H1 (cell line): ENCODE measurements at regions not wholly inside any gene's neighbourhood (a gene's known extent, or its start where the extent isn't known, plus 50 kb on each side); places are given as distances from the start of the nearest gene placed in this dataset.

Source experiments
- CTCF ChIA-PET: fragments of 300-600 bp; sonication (Branson Sonifier 250); formaldehyde crosslinking; loops from one replicate; lab custom pipeline; 2021; ENCODE audit not compliant: partially characterized antibody; lab: Charles Lee
- POLR2A ChIA-PET: fragments of 300-600 bp; sonication (Branson Sonifier 250); formaldehyde crosslinking; loops from one replicate; lab custom pipeline; 2021; ENCODE audit warnings: inconsistent platforms; ENCODE audit not compliant: partially characterized antibody; lab: Charles Lee
- DNase-seq, 2 experiments: peaks; one replicate each; pipeline versions ENCODE4 v3.0.0 to v3.0.0-alpha.2; 2010 to 2022; ENCODE audit warnings: low spot score in 2 of 2, low read depth in 1 of 2, mixed read lengths in 1 of 2
- FAIRE-seq: peaks from 2 replicates; lab custom pipeline; 2011; peaks lifted over from hg19 to GRCh38; lab: Jason Lieb, UNC
- H2AFZ ChIP-seq: 2 replicates; pipeline ENCODE4 v1.8.1; 2012; ENCODE audit warnings: low read length, inconsistent platforms
- H2AK5ac ChIP-seq: 2 replicates; pipeline ENCODE4 v1.6.1; 2013; ENCODE audit warnings: low read depth, low read length
- H2BK120ac ChIP-seq: replicated peaks from 2 replicates; pipeline ENCODE3; 2013; ENCODE audit warnings: low read depth, low read length, inconsistent platforms
- H2BK12ac ChIP-seq: 2 replicates; pipeline ENCODE4 v1.6.1; 2013; ENCODE audit warnings: low read depth, low read length
- H2BK15ac ChIP-seq: 2 replicates; pipeline ENCODE4 v1.6.1; 2013; ENCODE audit warnings: low read length
- H2BK20ac ChIP-seq: 2 replicates; pipeline ENCODE4 v1.6.1; 2013; ENCODE audit warnings: low read length
- H2BK5ac ChIP-seq: 2 replicates; pipeline ENCODE4 v1.6.1; 2013; ENCODE audit warnings: low read depth, low read length
- H3K14ac ChIP-seq: 2 replicates; pipeline ENCODE4 v1.6.1; 2013; ENCODE audit warnings: inconsistent platforms; ENCODE audit not compliant: insufficient read length
- H3K18ac ChIP-seq: 2 replicates; pipeline ENCODE4 v1.6.1; 2013; ENCODE audit warnings: low read length; ENCODE audit errors: extremely low read depth
- H3K23ac ChIP-seq: 2 replicates; pipeline ENCODE4 v1.6.1; 2013; ENCODE audit warnings: inconsistent platforms; ENCODE audit not compliant: insufficient read length
- H3K23me2 ChIP-seq: 2 replicates; pipeline ENCODE4 v1.6.1; 2013; ENCODE audit warnings: low read depth, low read length
- H3K27ac ChIP-seq: 2 replicates; pipeline ENCODE4 v1.6.1; 2011; ENCODE audit warnings: low read depth, low read length, inconsistent platforms
- H3K27me3 ChIP-seq, 4 experiments: replicated peaks in 1 of 4; 1 replicate in 1 of 4; 2 replicates in 3 of 4; pipeline versions ENCODE4 v1.6.1 to v1.8.1; 2011 to 2013; ENCODE audit warnings: low read length in 3 of 4, mild to moderate bottlenecking in 3 of 4, inconsistent platforms in 2 of 4, mixed read lengths in 2 of 4, moderate library complexity in 1 of 4; ENCODE audit not compliant: control insufficient read depth in 3 of 4, insufficient read depth in 3 of 4; ENCODE audit errors: extremely low read depth in 1 of 4
- H3K36me3 ChIP-seq, 4 experiments: 2 replicates each; pipeline versions ENCODE4 v1.6.1 to v1.8.1; 2011 to 2013; ENCODE audit warnings: mild to moderate bottlenecking in 4 of 4, low read length in 3 of 4, moderate library complexity in 2 of 4, control low read depth in 1 of 4, inconsistent platforms in 1 of 4; ENCODE audit not compliant: insufficient read depth in 4 of 4, control insufficient read depth in 2 of 4
- H3K4ac ChIP-seq: replicated peaks from 2 replicates; pipeline ENCODE3; 2013; ENCODE audit warnings: low read length, low read depth, mixed read lengths, inconsistent platforms; ENCODE audit not compliant: insufficient read length
- H3K4me1 ChIP-seq, 4 experiments: replicated peaks in 1 of 4; 1 replicate in 1 of 4; 2 replicates in 3 of 4; pipeline versions ENCODE4 v1.6.1 to v1.8.1; 2011 to 2013; ENCODE audit warnings: low read length in 3 of 4, inconsistent platforms in 2 of 4, mixed read lengths in 1 of 4; ENCODE audit not compliant: insufficient read depth in 4 of 4, control insufficient read depth in 3 of 4
- H3K4me2 ChIP-seq, 2 experiments: 2 replicates each; pipeline versions ENCODE4 v1.6.1 to v1.8.1; 2011 to 2013; ENCODE audit warnings: low read depth in 2 of 2, low read length in 2 of 2, control low read depth in 1 of 2, inconsistent platforms in 1 of 2, mild to moderate bottlenecking in 1 of 2; ENCODE audit not compliant: insufficient read depth in 1 of 2
- H3K4me3 ChIP-seq, 4 experiments: fragments of 200-600, 300-600 bp in 1 of 4; sonication (generic), shearing (Covaris generic), sonication (Bioruptor Twin) in 1 of 4; 2 replicates each; pipeline versions ENCODE4 v1.5.1 to v1.8.1; 2011 to 2016; ENCODE audit warnings: low read length in 4 of 4, low read depth in 3 of 4, control low read depth in 2 of 4, inconsistent platforms in 2 of 4, mild to moderate bottlenecking in 2 of 4, mixed read lengths in 1 of 4, moderate library complexity in 1 of 4; ENCODE audit not compliant: insufficient read depth in 2 of 4; ENCODE audit errors: extremely low read depth in 1 of 4
- H3K56ac ChIP-seq: replicated peaks from 2 replicates; pipeline ENCODE3; 2013; ENCODE audit warnings: low read depth, mild to moderate bottlenecking, mixed read lengths, low read length, inconsistent platforms; ENCODE audit not compliant: insufficient read length
- H3K79me1 ChIP-seq: 2 replicates; pipeline ENCODE4 v1.6.1; 2013; ENCODE audit warnings: low read depth, low read length, control low read depth
- H3K79me2 ChIP-seq, 2 experiments: 2 replicates each; pipeline versions ENCODE4 v1.6.1 to v1.8.1; 2012 to 2013; ENCODE audit warnings: low read length in 2 of 2, mild to moderate bottlenecking in 2 of 2, inconsistent platforms in 1 of 2; ENCODE audit not compliant: insufficient read depth in 2 of 2, control insufficient read depth in 1 of 2
- H3K9ac ChIP-seq, 4 experiments: replicated peaks in 1 of 4; 1 replicate in 1 of 4; 2 replicates in 3 of 4; pipeline versions ENCODE4 v1.6.1 to v1.8.1; 2011 to 2013; ENCODE audit warnings: low read depth in 3 of 4, low read length in 3 of 4, control low read depth in 2 of 4, mild to moderate bottlenecking in 2 of 4, moderate library complexity in 2 of 4, inconsistent platforms in 1 of 4; ENCODE audit errors: extremely low read depth in 1 of 4
- H3K9me3 ChIP-seq, 2 experiments: 2 replicates each; pipeline versions ENCODE4 v1.6.1 to v1.8.1; 2012 to 2013; ENCODE audit warnings: mild to moderate bottlenecking in 2 of 2, moderate library complexity in 2 of 2, control low read depth in 1 of 2, inconsistent platforms in 1 of 2, low read depth in 1 of 2, low read length in 1 of 2, mixed read lengths in 1 of 2; ENCODE audit not compliant: insufficient read depth in 2 of 2
- H4K20me1 ChIP-seq, 2 experiments: replicated peaks in 1 of 2; 2 replicates each; pipeline versions ENCODE3 to v1.8.1; 2011 to 2013; ENCODE audit warnings: inconsistent platforms in 2 of 2, low read length in 2 of 2, mild to moderate bottlenecking in 1 of 2; ENCODE audit not compliant: insufficient read depth in 2 of 2, control insufficient read depth in 1 of 2
- H4K5ac ChIP-seq: 2 replicates; pipeline ENCODE4 v1.6.1; 2013; ENCODE audit warnings: low read length, low read depth, mixed read lengths, inconsistent platforms; ENCODE audit not compliant: insufficient read length
- H4K8ac ChIP-seq: 2 replicates; pipeline ENCODE4 v1.8.0; 2013; ENCODE audit warnings: mild to moderate bottlenecking, moderate library complexity, low read length, inconsistent platforms; ENCODE audit not compliant: insufficient read depth; ENCODE audit errors: extremely low read depth
- H4K91ac ChIP-seq: replicated peaks from 2 replicates; pipeline ENCODE3; 2013; ENCODE audit warnings: low read length, mixed read lengths, inconsistent platforms; ENCODE audit not compliant: insufficient read length
- BRCA1 ChIP-seq: IDR thresholded peaks from 2 replicates; pipeline ENCODE4 v1.6.1; 2012; ENCODE audit warnings: low read depth, low read length, improper control_type of control experiment
- HDAC2 ChIP-seq, 2 experiments: fragments of 300-600 bp in 1 of 2; sonication (generic) in 1 of 2; IDR thresholded peaks; 2 replicates each; pipeline ENCODE4 v1.6.1; 2011 to 2012; ENCODE audit warnings: low read depth in 2 of 2, low read length in 2 of 2, mild to moderate bottlenecking in 2 of 2, moderate library complexity in 2 of 2, borderline replicate concordance in 1 of 2, inconsistent platforms in 1 of 2
- MAFK ChIP-seq: IDR thresholded peaks from 2 replicates; pipeline ENCODE4 v1.6.1; 2012; ENCODE audit warnings: low read depth, mild to moderate bottlenecking, improper control_type of control experiment, low read length
- POLR2AphosphoS5 ChIP-seq: IDR thresholded peaks from 2 replicates; pipeline ENCODE4 v1.6.1; 2011; ENCODE audit warnings: low read depth, low read length
- RNF2 ChIP-seq: fragments of 200-900, 300-1000 bp; sonication (generic); IDR thresholded peaks from 2 replicates; pipeline ENCODE4 v1.7.1; 2016; ENCODE audit warnings: borderline replicate concordance, low read depth, mild to moderate bottlenecking, antibody characterized with exemption, low read length; ENCODE audit not compliant: poor library complexity, severe bottlenecking; ENCODE audit errors: missing control alignments
- SP1 ChIP-seq: IDR thresholded peaks from 2 replicates; pipeline ENCODE4 v1.6.1; 2011; ENCODE audit warnings: low read depth, low read length
- TAF1 ChIP-seq: IDR thresholded peaks from 2 replicates; pipeline ENCODE4 v1.6.1; 2011; ENCODE audit warnings: mild to moderate bottlenecking, low read depth, low read length
- TEAD4 ChIP-seq: IDR thresholded peaks from 2 replicates; pipeline ENCODE4 v1.6.1; 2012; ENCODE audit warnings: low read depth, low read length, inconsistent platforms, mixed read lengths
- WGBS, 2 experiments: shearing (Covaris generic) in 1 of 2; methylation state at CpG; one replicate each; pipeline versions ENCODE4 v1.1.6 to v1.1.7; 2013 to 2015; ENCODE audit warnings: low lambda C conversion rate in 2 of 2, mixed read lengths in 2 of 2, inconsistent platforms in 1 of 2, low coverage in 1 of 2, missing lambda C conversion rate in 1 of 2; ENCODE audit not compliant: insufficient replicate concordance in 2 of 2, insufficient coverage in 1 of 2, insufficient read length in 1 of 2; ENCODE audit errors: extremely low coverage in 1 of 2, missing lambda C conversion rate in 1 of 2; 5-methylcytosine and 5-hydroxymethylcytosine counted together
- TF ChIP-seq, protein P1 (sequence below): IDR thresholded peaks from 2 replicates; pipeline ENCODE4 v1.6.1; 2012; ENCODE audit warnings: inconsistent platforms
- TF ChIP-seq, protein P2 (sequence below), 3 experiments: IDR thresholded peaks; 1 replicate in 2 of 3; 2 replicates in 1 of 3; pipeline versions ENCODE4 v1.5.1 to v1.6.1; 2011; ENCODE audit warnings: low read length in 3 of 3, mild to moderate bottlenecking in 3 of 3, inconsistent platforms in 2 of 3, low read depth in 1 of 3, moderate library complexity in 1 of 3; ENCODE audit not compliant: insufficient read depth in 1 of 3; ENCODE audit errors: control extremely low read depth in 1 of 3

DNA sequence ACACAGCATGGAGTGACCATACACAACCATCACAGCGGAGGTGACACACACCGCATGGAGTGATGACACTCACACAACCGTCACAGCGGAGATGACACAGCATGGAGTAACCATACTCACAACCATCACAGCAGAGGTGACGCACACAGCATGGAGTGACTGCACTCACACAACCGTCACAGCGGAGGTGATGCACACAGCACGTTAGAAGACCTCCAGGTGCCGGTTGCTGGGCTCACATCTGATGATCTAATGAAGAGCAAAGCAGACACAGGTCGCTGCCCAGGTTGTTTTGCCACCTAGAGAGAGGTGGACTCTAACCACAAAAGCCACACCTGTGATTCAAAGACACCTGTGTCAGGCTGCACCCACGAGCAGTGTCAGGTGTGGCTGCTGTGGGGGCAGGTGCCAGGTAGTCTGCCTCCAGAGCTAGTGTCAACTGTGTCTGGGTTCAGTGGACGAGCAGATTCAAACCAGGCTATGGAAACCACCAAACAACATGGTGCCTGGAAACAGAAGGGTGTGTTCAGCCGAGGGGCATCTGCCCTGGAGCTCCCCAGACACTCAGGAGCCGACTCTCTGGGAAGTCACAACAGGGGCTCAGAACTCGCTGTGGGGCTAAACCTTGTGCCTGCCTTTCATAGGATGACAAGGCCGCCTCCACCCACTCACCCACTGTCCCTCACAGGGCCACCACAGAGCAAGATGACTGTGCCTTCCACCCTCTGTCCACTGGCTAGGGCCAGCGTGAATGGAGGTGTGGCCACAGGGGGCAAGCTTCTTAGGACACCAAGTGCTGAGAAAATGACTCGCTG is 608.2 kb downstream of the TBC1D22A start:
- no peak overlapping the region for H3K4me3 ChIP-seq
- TF ChIP-seq BRCA1 (no peak), TAF1 (no peak), MAFK (no peak), TEAD4 (no peak), SP1 (no peak), POLR2AphosphoS5 (no peak), RNF2 (no peak), HDAC2 (IDR thresholded peaks at IDR 0.05; ENCODE audit: borderline replicate concordance in 1 of 2, low read depth in 2 of 2, low read length in 2 of 2) (no peak)
- TF ChIP-seq, protein P1, sequence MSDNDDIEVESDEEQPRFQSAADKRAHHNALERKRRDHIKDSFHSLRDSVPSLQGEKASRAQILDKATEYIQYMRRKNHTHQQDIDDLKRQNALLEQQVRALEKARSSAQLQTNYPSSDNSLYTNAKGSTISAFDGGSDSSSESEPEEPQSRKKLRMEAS: no peak
- TF ChIP-seq, protein P2, sequence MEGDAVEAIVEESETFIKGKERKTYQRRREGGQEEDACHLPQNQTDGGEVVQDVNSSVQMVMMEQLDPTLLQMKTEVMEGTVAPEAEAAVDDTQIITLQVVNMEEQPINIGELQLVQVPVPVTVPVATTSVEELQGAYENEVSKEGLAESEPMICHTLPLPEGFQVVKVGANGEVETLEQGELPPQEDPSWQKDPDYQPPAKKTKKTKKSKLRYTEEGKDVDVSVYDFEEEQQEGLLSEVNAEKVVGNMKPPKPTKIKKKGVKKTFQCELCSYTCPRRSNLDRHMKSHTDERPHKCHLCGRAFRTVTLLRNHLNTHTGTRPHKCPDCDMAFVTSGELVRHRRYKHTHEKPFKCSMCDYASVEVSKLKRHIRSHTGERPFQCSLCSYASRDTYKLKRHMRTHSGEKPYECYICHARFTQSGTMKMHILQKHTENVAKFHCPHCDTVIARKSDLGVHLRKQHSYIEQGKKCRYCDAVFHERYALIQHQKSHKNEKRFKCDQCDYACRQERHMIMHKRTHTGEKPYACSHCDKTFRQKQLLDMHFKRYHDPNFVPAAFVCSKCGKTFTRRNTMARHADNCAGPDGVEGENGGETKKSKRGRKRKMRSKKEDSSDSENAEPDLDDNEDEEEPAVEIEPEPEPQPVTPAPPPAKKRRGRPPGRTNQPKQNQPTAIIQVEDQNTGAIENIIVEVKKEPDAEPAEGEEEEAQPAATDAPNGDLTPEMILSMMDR (IDR thresholded peaks at IDR 0.05; ENCODE audit: control extremely low read depth in 1 of 3, insufficient read depth in 1 of 3, low read depth in 1 of 3, low read length in 3 of 3): no peak

More for the DNA sequence above, 608.2 kb downstream of the TBC1D22A start:
- H3K79me2 ChIP-seq: no peaks in the 10 kb centered on the region
- H3K79me1 ChIP-seq: no peaks in the 10 kb centered on the region
- no peaks in the 10 kb centered on the region for H3K27me3 ChIP-seq
- no peak overlapping the region for H4K5ac ChIP-seq
- no peak overlapping the region for H3K18ac ChIP-seq
- H3K23ac ChIP-seq: no peak overlapping the region
- H2AFZ ChIP-seq: no peak overlapping the region
- no peaks in the 10 kb centered on the region for H3K36me3 ChIP-seq
- H3K9ac ChIP-seq: no peak overlapping the region
- WGBS, 2 experiments: 78% methylated on average over 18 of the region's 18 CpGs; no CpG with 5 or more reads in 1 of the 2 experiments
- H3K4me2 ChIP-seq: no peak overlapping the region
- no peaks in the 10 kb centered on the region for H3K23me2 ChIP-seq
- H2BK12ac ChIP-seq: no peak overlapping the region
- H3K9me3 ChIP-seq: peaks cover 82 to 98% of the 10 kb centered on the region in 2 experiments
- H2AK5ac ChIP-seq: no peak overlapping the region
- no peak overlapping the region for H2BK20ac ChIP-seq
- H3K4me1 ChIP-seq: no peaks in the 10 kb centered on the region
- H2BK120ac ChIP-seq: no peak overlapping the region
- no peak overlapping the region for H3K56ac ChIP-seq
- H4K91ac ChIP-seq: no peak overlapping the region
- DNase-seq (no peak), FAIRE-seq (no peak)
- no peak overlapping the region for H2BK5ac ChIP-seq
- H3K27ac ChIP-seq: no peak overlapping the region
- POLR2A ChIA-PET: no interaction called here
- H2BK15ac ChIP-seq: no peak overlapping the region
- no peak overlapping the region for H4K8ac ChIP-seq
- no peaks in the 10 kb centered on the region for H4K20me1 ChIP-seq
- H3K4ac ChIP-seq: no peak overlapping the region
- CTCF ChIA-PET: no interaction called here
- no peak overlapping the region for H3K14ac ChIP-seq
